NB4 (cell line): ENCODE measurements at regions not wholly inside any gene's neighbourhood (a gene's known extent, or its start where the extent isn't known, plus 50 kb on each side); places are given as distances from the start of the nearest gene placed in this dataset.

Experiments
- POLR2A ChIP-seq: IDR thresholded peaks from 2 replicates; pipeline ENCODE4 v1.6.1; 2011; ENCODE audit warnings: mild to moderate bottlenecking; ENCODE audit not compliant: insufficient read length; ENCODE audit errors: extremely low read depth
- TF ChIP-seq, protein P1 (sequence below): IDR thresholded peaks from one replicate; pipeline ENCODE4 v1.5.1; 2012; ENCODE audit warnings: low read depth, low read length

DNA sequence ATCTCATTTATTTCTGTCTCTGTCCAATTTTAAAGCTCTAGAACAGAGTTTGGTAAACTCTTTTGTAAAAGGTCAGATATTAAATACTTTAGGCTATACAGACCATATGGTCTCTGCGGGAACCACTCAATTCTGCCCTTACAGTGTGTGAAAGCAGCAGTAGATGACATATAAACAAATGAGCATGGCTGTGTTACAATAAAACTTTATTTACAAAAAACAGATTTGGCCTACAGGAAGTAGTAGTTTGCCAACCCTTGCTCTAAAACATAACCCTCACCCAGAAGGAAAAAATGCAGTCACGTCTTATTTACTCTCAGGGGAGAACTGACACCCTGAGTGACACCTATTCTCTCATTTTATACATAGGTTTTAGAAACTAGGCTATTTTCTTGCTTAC, 220.4 kb downstream of the DEPDC1B start:
- TF ChIP-seq, protein P1, sequence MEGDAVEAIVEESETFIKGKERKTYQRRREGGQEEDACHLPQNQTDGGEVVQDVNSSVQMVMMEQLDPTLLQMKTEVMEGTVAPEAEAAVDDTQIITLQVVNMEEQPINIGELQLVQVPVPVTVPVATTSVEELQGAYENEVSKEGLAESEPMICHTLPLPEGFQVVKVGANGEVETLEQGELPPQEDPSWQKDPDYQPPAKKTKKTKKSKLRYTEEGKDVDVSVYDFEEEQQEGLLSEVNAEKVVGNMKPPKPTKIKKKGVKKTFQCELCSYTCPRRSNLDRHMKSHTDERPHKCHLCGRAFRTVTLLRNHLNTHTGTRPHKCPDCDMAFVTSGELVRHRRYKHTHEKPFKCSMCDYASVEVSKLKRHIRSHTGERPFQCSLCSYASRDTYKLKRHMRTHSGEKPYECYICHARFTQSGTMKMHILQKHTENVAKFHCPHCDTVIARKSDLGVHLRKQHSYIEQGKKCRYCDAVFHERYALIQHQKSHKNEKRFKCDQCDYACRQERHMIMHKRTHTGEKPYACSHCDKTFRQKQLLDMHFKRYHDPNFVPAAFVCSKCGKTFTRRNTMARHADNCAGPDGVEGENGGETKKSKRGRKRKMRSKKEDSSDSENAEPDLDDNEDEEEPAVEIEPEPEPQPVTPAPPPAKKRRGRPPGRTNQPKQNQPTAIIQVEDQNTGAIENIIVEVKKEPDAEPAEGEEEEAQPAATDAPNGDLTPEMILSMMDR, result no peak
- TF ChIP-seq POLR2A, result no peak
